ENCODE measurements at regions not wholly inside any gene's neighbourhood (a gene's known extent, or its start where the extent isn't known, plus 50 kb on each side); places are given as distances from the start of the nearest gene placed in this dataset.

DNA sequence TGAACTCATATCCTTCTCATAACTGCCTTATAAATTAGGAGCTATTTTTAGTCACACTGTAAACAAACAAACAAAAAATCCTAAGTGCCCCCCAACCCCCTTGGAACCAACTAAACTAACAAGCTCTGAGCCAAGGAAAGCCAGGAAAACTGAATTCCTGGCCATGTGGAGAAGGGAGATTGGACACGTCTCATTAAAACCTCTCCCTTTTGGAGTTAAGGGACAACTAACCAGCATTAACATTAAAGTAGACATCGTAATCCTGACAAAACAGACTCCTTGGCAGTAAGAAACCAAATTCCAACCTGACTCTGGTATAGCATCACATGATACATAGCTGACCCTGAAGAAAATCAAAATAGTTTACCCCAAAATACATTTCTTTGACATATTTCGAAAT is 937.1 kb upstream of the GRIA3 start:
- TF ChIP-seq POLR2A (IDR thresholded peaks at IDR 0.05; ENCODE audit: low read depth, low read length) = no peak
- TF ChIP-seq POLR2AphosphoS5 (IDR thresholded peaks at IDR 0.05; ENCODE audit: low read depth, low read length) = no peak
- no peak for TF ChIP-seq SPI1 (IDR thresholded peaks at IDR 0.05; ENCODE audit: low read depth, low read length)
- TF ChIP-seq TAF1 (IDR thresholded peaks at IDR 0.05; ENCODE audit: low read depth, low read length) = no peak
- no peak for TF ChIP-seq PAX5 (IDR thresholded peaks at IDR 0.05; ENCODE audit: insufficient read depth, low read length, severe bottlenecking)
- no peak for TF ChIP-seq POU2F2 (IDR thresholded peaks at IDR 0.05; ENCODE audit: low read depth, low read length)
